Skeletal muscle cell (primary cell): ENCODE measurements at regions not wholly inside any gene's neighbourhood (a gene's known extent, or its start where the extent isn't known, plus 50 kb on each side); places are given as distances from the start of the nearest gene placed in this dataset.
"Not testable (repeated sequence)": the region's sequence is repeated elsewhere in the genome, so short reads cannot be mapped to it uniquely, and the experiment has no call there.

Source experiments
- DNase-seq: peaks from one replicate; pipeline ENCODE4 v3.0.0-alpha.2; 2010; ENCODE audit warnings: low read depth
- H3K4me3 ChIP-seq: 2 replicates; pipeline ENCODE4 v1.5.1; 2011; ENCODE audit warnings: low read depth, mild to moderate bottlenecking, control low read depth, low read length, moderate library complexity

GRCh38 chr9:750249-750967 lies 91.1 kb upstream of the DMRT1 start:
- no peak overlapping the region for H3K4me3 ChIP-seq
- no peak for DNase-seq

- no peak for DNase-seq
- H3K4me3 ChIP-seq, result no peak overlapping the region
Measured at GRCh38 chr9:751137-752051, 90.1 kb upstream of the DMRT1 start.

GRCh38 chr9:752201-752600 lies 89.3 kb upstream of the DMRT1 start:
- DNase-seq, result peak; percentile 87
- no peak overlapping the region for H3K4me3 ChIP-seq

- no peak overlapping the region for H3K4me3 ChIP-seq
- no peak for DNase-seq
Measured at GRCh38 chr9:752681-753200, 88.8 kb upstream of the DMRT1 start.

- H3K4me3 ChIP-seq, DNase-seq: not testable (repeated sequence)
Measured at GRCh38 chr9:753734-754133, 87.8 kb upstream of the DMRT1 start.

GRCh38 chr9:754150-754931 lies 87.2 kb upstream of the DMRT1 start:
- H3K4me3 ChIP-seq, result no peak overlapping the region
- DNase-seq, result no peak

GRCh38 chr9:755454-756381 lies 85.8 kb upstream of the DMRT1 start:
- peak; percentile 79 for DNase-seq
- no peak overlapping the region for H3K4me3 ChIP-seq

- no peak for DNase-seq
- H3K4me3 ChIP-seq, result no peak overlapping the region
Measured at GRCh38 chr9:757246-757881, 84.1 kb upstream of the DMRT1 start.

- H3K4me3 ChIP-seq, result no peak overlapping the region
- no peak for DNase-seq
Measured at GRCh38 chr9:758146-758545, 83.4 kb upstream of the DMRT1 start.

- no peak overlapping the region for H3K4me3 ChIP-seq
Measured at GRCh38 chr9:759541-759940, 82.0 kb upstream of the DMRT1 start.

GRCh38 chr9:759983-760736 lies 81.3 kb upstream of the DMRT1 start:
- no peak overlapping the region for H3K4me3 ChIP-seq
- no peak for DNase-seq

More at GRCh38 chr9:759541-759940, 82.0 kb upstream of the DMRT1 start:
- no peak for DNase-seq

- no peak overlapping the region for H3K4me3 ChIP-seq
- DNase-seq, result no peak
Measured at GRCh38 chr9:761176-761792, 80.2 kb upstream of the DMRT1 start.

- DNase-seq, result no peak
- H3K4me3 ChIP-seq, result no peak overlapping the region
Measured at GRCh38 chr9:761793-762560, 79.5 kb upstream of the DMRT1 start.

- H3K4me3 ChIP-seq, result no peak overlapping the region
- no peak for DNase-seq
Measured at GRCh38 chr9:763692-764091, 77.8 kb upstream of the DMRT1 start.

GRCh38 chr9:764105-764524 lies 77.4 kb upstream of the DMRT1 start:
- no peak for DNase-seq
- no peak overlapping the region for H3K4me3 ChIP-seq

GRCh38 chr9:764986-765385 lies 76.5 kb upstream of the DMRT1 start:
- DNase-seq, result no peak
- no peak overlapping the region for H3K4me3 ChIP-seq
